Activated CD8-positive, alpha-beta memory T cell treated with anti-CD3 and anti-CD28 coated beads for 24 hours (primary cell): ENCODE measurements at regions not wholly inside any gene's neighbourhood (a gene's known extent, or its start where the extent isn't known, plus 50 kb on each side); places are given as distances from the start of the nearest gene placed in this dataset.
"Not testable (repeated sequence)": the region's sequence is repeated elsewhere in the genome, so short reads cannot be mapped to it uniquely, and the experiment has no call there.

Experiments used
- DNase-seq: peaks from one replicate; pipeline ENCODE4 v3.0.0-alpha.2; 2020

- DNase-seq: not testable (repeated sequence)
Observed at GRCh38 chr10:46645110-46645509, 66.2 kb downstream of the SYT15 start.

GRCh38 chr10:46646132-46646531, 67.2 kb downstream of the SYT15 start:
- DNase-seq: not testable (repeated sequence)

- DNase-seq: not testable (repeated sequence)
Observed at GRCh38 chr10:46650967-46651366, 72.0 kb downstream of the SYT15 start.

DNA sequence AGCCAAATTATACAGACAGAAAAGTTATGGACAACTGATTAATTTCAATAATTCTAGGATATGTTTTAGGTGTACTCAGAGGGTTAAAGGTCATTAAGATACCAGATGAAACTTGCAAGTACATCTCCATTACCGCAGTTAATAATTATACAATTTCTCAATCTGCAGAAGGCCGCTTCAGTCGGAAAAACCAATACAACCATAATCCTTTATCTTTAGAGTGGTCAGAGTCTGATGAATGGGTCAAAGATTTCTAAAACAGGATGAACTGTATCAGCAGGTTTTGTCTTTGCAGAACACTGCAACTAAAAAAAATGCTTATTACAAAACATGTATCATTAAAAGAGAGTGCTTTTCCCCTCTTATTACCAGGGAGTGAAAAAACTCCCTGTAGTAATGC, 78.5 kb downstream of the SYT15 start:
- not testable (repeated sequence) for DNase-seq

GRCh38 chr10:46660027-46660834, 81.3 kb downstream of the SYT15 start:
- DNase-seq: not testable (repeated sequence)

- DNase-seq: not testable (repeated sequence)
Observed at GRCh38 chr10:46660835-46661164, 81.9 kb downstream of the SYT15 start.

- DNase-seq: not testable (repeated sequence)
Observed at GRCh38 chr10:46665536-46665935, 86.6 kb downstream of the SYT15 start.

GRCh38 chr10:46668357-46668997, 89.5 kb downstream of the SYT15 start:
- not testable (repeated sequence) for DNase-seq

DNA sequence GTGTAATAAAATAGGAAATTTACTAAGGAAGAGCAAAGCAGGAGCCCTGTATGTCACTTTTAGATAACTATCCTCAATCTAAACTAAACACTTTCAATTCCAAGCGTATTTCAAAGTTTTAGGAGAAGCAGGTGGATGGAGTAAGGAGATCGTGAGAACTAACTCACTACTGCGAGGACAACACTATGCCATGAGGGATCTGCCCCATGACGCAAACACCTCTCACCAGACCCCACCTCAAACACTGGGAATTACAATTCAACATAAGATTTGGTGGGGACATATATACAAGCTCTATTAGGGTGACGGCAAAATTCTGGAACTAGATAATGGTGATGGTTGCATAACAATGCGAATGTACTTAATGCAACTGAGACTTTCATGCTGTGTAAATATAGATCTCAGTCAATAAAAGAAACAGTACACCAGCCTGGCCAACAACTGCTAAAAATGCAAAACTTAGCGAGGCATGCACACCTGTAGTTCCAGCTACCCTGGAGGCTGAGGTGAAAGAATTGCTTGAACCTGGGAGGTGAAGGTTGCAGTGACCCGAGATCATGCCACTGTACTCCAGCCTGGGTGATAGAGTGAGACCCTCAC, 99.0 kb downstream of the SYT15 start:
- DNase-seq: not testable (repeated sequence)

DNA sequence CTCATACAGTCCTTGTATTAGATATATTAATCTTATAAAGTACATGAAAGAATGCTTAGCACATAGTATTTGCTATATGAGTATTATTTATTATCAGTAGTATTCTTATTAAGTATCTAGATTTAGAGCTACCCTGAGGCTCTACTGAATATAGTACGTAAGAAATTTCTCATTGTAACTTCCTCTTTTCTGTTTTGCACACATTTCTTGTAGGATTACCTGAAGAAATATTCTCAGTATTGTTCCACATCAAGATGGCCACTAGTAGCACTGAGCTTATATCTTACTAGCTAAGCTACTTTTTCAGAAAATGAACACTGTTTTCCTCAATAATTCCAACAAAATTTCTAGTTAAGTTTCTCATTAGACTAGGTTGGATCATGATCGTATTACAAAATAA, 112.5 kb downstream of the SYT15 start:
- DNase-seq: not testable (repeated sequence)

- DNase-seq: not testable (repeated sequence)
Observed at GRCh38 chr10:46693218-46693617, 114.3 kb downstream of the SYT15 start.

- not testable (repeated sequence) for DNase-seq
Observed at GRCh38 chr10:46717264-46717663, 138.3 kb downstream of the SYT15 start.

GRCh38 chr10:46718014-46718413, 139.1 kb downstream of the SYT15 start:
- DNase-seq: not testable (repeated sequence)

DNA sequence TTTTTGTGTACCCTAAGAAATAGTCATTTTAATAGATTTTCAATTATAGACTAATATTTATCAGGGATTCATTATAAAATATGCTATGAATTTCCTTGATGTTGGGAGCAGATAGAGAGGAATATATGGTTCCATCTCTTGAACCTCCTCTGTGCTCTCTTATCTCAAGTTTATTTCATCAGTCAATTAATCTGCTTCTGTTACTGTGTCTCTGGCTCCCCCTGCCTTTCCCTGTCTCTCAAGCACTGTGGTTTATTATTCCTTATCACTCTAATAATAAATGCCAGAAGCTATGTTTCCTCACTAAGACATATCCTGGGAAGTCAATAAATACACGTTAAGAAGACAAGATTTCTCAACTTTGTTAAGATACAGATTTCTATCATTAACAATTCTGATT, 141.5 kb downstream of the SYT15 start:
- DNase-seq: not testable (repeated sequence)

GRCh38 chr10:46720811-46721518, 142.0 kb downstream of the SYT15 start:
- not testable (repeated sequence) for DNase-seq

DNA sequence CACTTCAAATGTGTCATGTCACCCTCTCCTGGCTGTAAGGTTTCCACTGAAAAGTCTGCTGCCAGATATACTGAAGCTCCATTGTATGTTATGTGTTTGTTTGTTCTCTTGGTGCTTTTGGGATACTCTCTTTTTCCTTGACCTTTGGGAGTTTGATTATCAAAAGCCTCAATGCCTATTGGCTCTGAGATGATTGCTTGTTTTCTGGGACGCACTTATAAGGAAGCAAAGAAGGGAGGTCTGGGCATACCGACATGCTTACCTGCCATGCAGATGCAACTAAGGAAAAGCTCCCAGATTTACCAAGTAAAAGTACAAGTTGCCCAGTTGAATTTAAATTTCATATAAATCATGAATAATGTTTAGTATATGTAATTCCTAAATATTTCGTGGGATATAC, 145.3 kb downstream of the SYT15 start:
- DNase-seq: not testable (repeated sequence)

GRCh38 chr10:46728359-46728758, 149.4 kb downstream of the SYT15 start:
- not testable (repeated sequence) for DNase-seq

DNA sequence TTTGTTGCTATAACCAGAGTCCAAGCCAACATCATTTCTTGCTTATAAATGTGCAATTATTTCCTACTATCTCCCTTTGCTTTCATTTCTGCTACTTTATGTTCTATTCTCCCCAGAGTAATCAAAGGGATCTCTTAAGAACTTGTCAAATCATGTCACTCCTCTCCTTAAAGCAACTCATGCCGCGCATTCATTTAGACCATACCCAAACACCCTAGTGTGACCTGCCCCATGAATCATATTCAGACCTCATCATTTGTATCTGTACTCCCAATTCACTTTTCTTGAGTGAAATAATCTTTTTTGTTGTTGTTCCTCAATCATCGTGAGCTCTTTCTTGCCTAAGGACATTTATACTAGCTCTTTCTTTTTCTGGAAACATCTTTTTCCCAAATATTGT, 151.8 kb downstream of the SYT15 start:
- not testable (repeated sequence) for DNase-seq

GRCh38 chr10:46733635-46734261, 154.8 kb downstream of the SYT15 start:
- not testable (repeated sequence) for DNase-seq

- DNase-seq: not testable (repeated sequence)
Observed at GRCh38 chr10:46734262-46734642, 155.3 kb downstream of the SYT15 start.

DNA sequence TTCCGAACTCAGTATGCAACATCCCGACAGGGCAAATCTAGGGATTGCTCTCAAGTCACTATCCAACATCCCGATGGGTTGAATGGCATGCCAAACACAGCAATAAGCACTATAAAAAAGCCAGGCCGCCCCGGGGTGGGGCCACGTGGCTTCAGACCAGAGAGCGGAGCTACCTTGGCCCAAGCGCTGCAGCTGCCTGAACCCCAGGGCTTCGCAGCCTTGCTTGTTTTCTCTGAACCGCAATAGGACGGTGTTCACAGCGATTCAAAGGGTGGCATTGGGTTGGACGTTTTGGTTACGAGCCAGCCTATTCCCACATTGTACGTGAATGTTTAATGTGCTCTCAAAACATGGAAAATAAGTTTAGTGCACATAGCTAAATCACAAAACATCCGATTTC, 161.0 kb downstream of the SYT15 start:
- DNase-seq: not testable (repeated sequence)

DNA sequence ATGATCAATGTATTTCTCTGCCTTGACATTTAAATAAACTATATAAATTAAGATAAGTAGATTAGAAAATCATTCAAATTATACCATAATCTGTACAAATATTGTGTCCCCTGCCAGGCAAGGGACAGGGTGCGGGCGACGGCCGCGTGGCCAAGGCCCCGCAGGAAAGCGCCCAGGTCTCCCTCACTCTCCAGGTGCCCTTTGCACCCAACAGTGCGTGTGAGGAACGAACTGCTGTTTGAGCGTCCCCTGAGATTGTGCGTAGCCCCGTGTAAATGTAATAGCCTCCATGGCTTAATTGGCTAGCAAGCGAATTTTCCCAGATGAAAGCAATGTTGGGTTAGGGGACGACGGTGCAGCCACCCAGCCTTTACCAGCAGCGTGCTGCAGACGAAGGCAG, 161.4 kb downstream of the SYT15 start:
- not testable (repeated sequence) for DNase-seq

DNA sequence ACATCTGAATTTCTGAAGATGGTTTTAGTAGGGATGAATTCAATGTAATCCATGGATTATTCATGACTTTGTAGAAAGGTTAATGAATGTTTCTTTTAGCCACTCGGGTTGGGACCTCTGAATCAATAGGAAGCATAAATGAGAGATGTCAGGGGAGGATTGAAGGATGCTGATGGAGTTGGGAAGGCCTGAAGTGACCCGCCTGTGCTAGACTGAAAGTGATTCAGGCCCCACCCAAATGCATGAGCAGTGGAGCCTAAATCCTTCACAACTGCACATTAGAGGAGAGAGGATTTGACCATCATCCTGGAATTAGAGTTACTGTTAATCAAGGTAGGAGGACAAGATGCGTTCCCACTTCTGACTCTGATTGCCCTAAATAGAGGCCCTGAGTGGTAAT, 162.2 kb upstream of the PTPN20 start:
- not testable (repeated sequence) for DNase-seq
